Common myeloid progenitor, CD34-positive (primary cell): ENCODE measurements at regions not wholly inside any gene's neighbourhood (a gene's known extent, or its start where the extent isn't known, plus 50 kb on each side); places are given as distances from the start of the nearest gene placed in this dataset.

Experiments used
- CTCF ChIA-PET: fragments of 350-600 bp; sonication (Branson Sonifier 250); formaldehyde crosslinking; loops from one replicate; lab custom pipeline; 2021; ENCODE audit warnings: antibody characterized with exemption; lab: Charles Lee
- POLR2A ChIA-PET: fragments of 350-600 bp; sonication (Branson Sonifier 250); formaldehyde crosslinking; loops from one replicate; lab custom pipeline; 2021; ENCODE audit warnings: antibody characterized with exemption; lab: Charles Lee
- DNase-seq, 3 donors: peaks; one replicate each; pipeline versions ENCODE4 v3.0.0 to v3.0.0-alpha.2; 2013
- H3K27ac ChIP-seq, 2 experiments: 1 replicate in 1 of 2; 2 replicates in 1 of 2; pipeline ENCODE4 v1.7.0; 2013; ENCODE audit warnings: inconsistent platforms in 2 of 2, low read length in 2 of 2, mild to moderate bottlenecking in 2 of 2, low read depth in 1 of 2, moderate library complexity in 1 of 2; ENCODE audit not compliant: severe bottlenecking in 2 of 2, insufficient read depth in 1 of 2, poor library complexity in 1 of 2
- H3K27me3 ChIP-seq, 5 experiments: replicated peaks in 2 of 5; 1 replicate in 3 of 5; 2 replicates in 2 of 5; pipeline versions ENCODE4 v1.6.1 to v1.7.0; 2013; ENCODE audit warnings: low read length in 4 of 5, mild to moderate bottlenecking in 2 of 5, moderate library complexity in 2 of 5, inconsistent platforms in 1 of 5; ENCODE audit not compliant: insufficient read depth in 5 of 5, control insufficient read depth in 4 of 5
- H3K36me3 ChIP-seq, 4 experiments: 1 replicate in 2 of 4; 2 replicates in 2 of 4; pipeline versions ENCODE4 v1.6.1 to v1.7.0; 2013; ENCODE audit warnings: low read length in 3 of 4, control low read depth in 1 of 4, mild to moderate bottlenecking in 1 of 4; ENCODE audit not compliant: control insufficient read depth in 4 of 4, insufficient read depth in 4 of 4
- H3K4me1 ChIP-seq, 4 experiments: 1 replicate in 3 of 4; 2 replicates in 1 of 4; pipeline versions ENCODE4 v1.6.1 to v1.7.1; 2013; ENCODE audit warnings: low read length in 3 of 4, mild to moderate bottlenecking in 3 of 4, control low read depth in 1 of 4, inconsistent platforms in 1 of 4, moderate library complexity in 1 of 4; ENCODE audit not compliant: control insufficient read depth in 4 of 4, insufficient read depth in 4 of 4; ENCODE audit errors: control extremely low read depth in 1 of 4
- H3K4me3 ChIP-seq, 7 experiments: 1 replicate in 4 of 7; 2 replicates in 3 of 7; pipeline versions ENCODE4 v1.5.1 to v1.7.0; 2013; ENCODE audit warnings: mild to moderate bottlenecking in 7 of 7, low read length in 6 of 7, moderate library complexity in 6 of 7, inconsistent platforms in 2 of 7, low read depth in 2 of 7, control low read depth in 1 of 7; ENCODE audit not compliant: insufficient read depth in 4 of 7, control insufficient read depth in 1 of 7; ENCODE audit errors: extremely low read depth in 1 of 7
- H3K9me3 ChIP-seq, 5 experiments: 1 replicate in 4 of 5; 2 replicates in 1 of 5; pipeline versions ENCODE4 v1.6.1 to v1.7.1; 2013; ENCODE audit warnings: low read length in 4 of 5, mild to moderate bottlenecking in 2 of 5, inconsistent platforms in 1 of 5, low read depth in 1 of 5, moderate library complexity in 1 of 5; ENCODE audit not compliant: control insufficient read depth in 4 of 5, insufficient read depth in 2 of 5; ENCODE audit errors: control extremely low read depth in 1 of 5
- WGBS: methylation state at CpG from one replicate; pipeline ENCODE4 v1.1.5; 2013; ENCODE audit not compliant: insufficient coverage; 5-methylcytosine and 5-hydroxymethylcytosine counted together

- Histone ChIP-seq H3K27me3 (peaks cover 0 to 2% (median 0%) of the 10 kb centered on the region in 5 experiments), H3K4me1 (no peaks in the 10 kb centered on the region), H3K9me3 (no peaks in the 10 kb centered on the region), H3K4me3 (no peak overlapping the region), H3K27ac (no peak overlapping the region), H3K36me3 (no peaks in the 10 kb centered on the region)
- DNase-seq: no peak
- ChIA-PET POLR2A (no interaction called here), CTCF (interaction anchor here (1.6 kb wide), 1 partner anchor 9 kb away, joined by 8 read pairs; no protein-coding TSS in a partner anchor)
- WGBS: 92% methylated on average over 5 of the region's 5 CpGs
Observed at GRCh38 chr2:15794608-15795134, 145.7 kb upstream of the MYCN start.

- CTCF ChIA-PET: interaction anchor here (1.6 kb wide), 1 partner anchor 10 kb away, joined by 8 read pairs; no protein-coding TSS in a partner anchor
- Histone ChIP-seq H3K4me3 (no peak overlapping the region), H3K27me3 (peaks cover 0 to 2% (median 0%) of the 10 kb centered on the region in 5 experiments), H3K9me3 (no peaks in the 10 kb centered on the region), H3K4me1 (no peaks in the 10 kb centered on the region), H3K36me3 (no peaks in the 10 kb centered on the region), H3K27ac (no peak overlapping the region)
- WGBS: 99% methylated on average over 10 of the region's 10 CpGs
- DNase-seq: no peak
- POLR2A ChIA-PET: no interaction called here
Observed at GRCh38 chr2:15795426-15795825, 144.9 kb upstream of the MYCN start.

- POLR2A ChIA-PET: no interaction called here
- no peak for DNase-seq
- CTCF ChIA-PET: interaction anchor here (1.2 kb wide), 1 partner anchor 9 kb away, joined by 4 read pairs; no protein-coding TSS in a partner anchor
- WGBS: 97% methylated on average over 9 of the region's 9 CpGs
- Histone ChIP-seq H3K36me3 (no peaks in the 10 kb centered on the region), H3K27ac (no peak overlapping the region), H3K9me3 (no peaks in the 10 kb centered on the region), H3K4me1 (no peaks in the 10 kb centered on the region), H3K4me3 (no peak overlapping the region), H3K27me3 (peaks cover 0 to 2% (median 0%) of the 10 kb centered on the region in 5 experiments)
Observed at GRCh38 chr2:15796167-15796942, 144.0 kb upstream of the MYCN start.

- H3K36me3 ChIP-seq: no peaks in the 10 kb centered on the region
- H3K4me3 ChIP-seq: no peak overlapping the region
- no peaks in the 10 kb centered on the region for H3K4me1 ChIP-seq
- no peak for DNase-seq
- H3K9me3 ChIP-seq: no peaks in the 10 kb centered on the region
- H3K27ac ChIP-seq: no peak overlapping the region
- WGBS: 78% methylated on average over 10 of the region's 11 CpGs
- ChIA-PET CTCF (interaction anchor here (1.2 kb wide), 1 partner anchor 8 kb away, joined by 4 read pairs; no protein-coding TSS in a partner anchor), POLR2A (no interaction called here)
- peaks cover 0 to 2% (median 0%) of the 10 kb centered on the region in 5 experiments for H3K27me3 ChIP-seq
Observed at GRCh38 chr2:15797231-15797938, 143.0 kb upstream of the MYCN start.

GRCh38 chr2:15797939-15798281, 142.4 kb upstream of the MYCN start:
- CTCF ChIA-PET: interaction anchor here (1.4 kb wide), 1 partner anchor 10 kb away, joined by 5 read pairs; no protein-coding TSS in a partner anchor
- no peak for DNase-seq
- POLR2A ChIA-PET: no interaction called here

GRCh38 chr2:15798701-15799431, 141.5 kb upstream of the MYCN start:
- no peaks in the 10 kb centered on the region for H3K4me1 ChIP-seq
- H3K27me3 ChIP-seq: peaks cover 0 to 2% (median 0%) of the 10 kb centered on the region in 5 experiments
- no peaks in the 10 kb centered on the region for H3K9me3 ChIP-seq
- POLR2A ChIA-PET: no interaction called here
- H3K4me3 ChIP-seq: no peak overlapping the region
- H3K27ac ChIP-seq: no peak overlapping the region
- 95% methylated on average over 4 of the region's 5 CpGs for WGBS
- CTCF ChIA-PET: interaction anchor here (1.4 kb wide), 1 partner anchor 9 kb away, joined by 5 read pairs; no protein-coding TSS in a partner anchor
- H3K36me3 ChIP-seq: no peaks in the 10 kb centered on the region
- no peak for DNase-seq

More at GRCh38 chr2:15797939-15798281, 142.4 kb upstream of the MYCN start:
- no peak overlapping the region for H3K4me3 ChIP-seq
- no peaks in the 10 kb centered on the region for H3K36me3 ChIP-seq
- H3K27me3 ChIP-seq: peaks cover 0 to 2% (median 0%) of the 10 kb centered on the region in 5 experiments
- H3K9me3 ChIP-seq: no peaks in the 10 kb centered on the region
- WGBS: 97% methylated on average over 5 of the region's 5 CpGs
- no peaks in the 10 kb centered on the region for H3K4me1 ChIP-seq
- H3K27ac ChIP-seq: no peak overlapping the region
